Uterus (tissue), 2 donors: ENCODE measurements at regions not wholly inside any gene's neighbourhood (a gene's known extent, or its start where the extent isn't known, plus 50 kb on each side); places are given as distances from the start of the nearest gene placed in this dataset.

Source experiments
- CTCF ChIP-seq, 4 experiments: fragments of 200-600 bp in 2 of 4; fragments of 450-650 bp in 2 of 4; sonication (generic) in 2 of 4; IDR thresholded peaks; one replicate each; pipeline ENCODE4 v1.5.1; 2016 to 2019; ENCODE audit warnings: antibody characterized with exemption in 4 of 4, mild to moderate bottlenecking in 2 of 4, moderate library complexity in 1 of 4
- POLR2A ChIP-seq, 2 donors: fragments of 450-650 bp; IDR thresholded peaks; one replicate each; pipeline ENCODE4 v1.6.1; 2016; ENCODE audit warnings: antibody characterized with exemption in 2 of 2, mild to moderate bottlenecking in 1 of 2, moderate library complexity in 1 of 2

GRCh38 chr6:98033617-98034016 is 750.6 kb upstream of the MMS22L start:
- TF ChIP-seq CTCF (IDR thresholded peaks at IDR 0.05) (no peak), POLR2A (IDR thresholded peaks at IDR 0.05) (no peak)
